WERI-Rb-1 (cell line): ENCODE measurements at regions not wholly inside any gene's neighbourhood (a gene's known extent, or its start where the extent isn't known, plus 50 kb on each side); places are given as distances from the start of the nearest gene placed in this dataset.

Experiments used
- DNase-seq: peaks from one replicate; pipeline ENCODE4 v3.0.0-alpha.2; 2020
- H3K27ac ChIP-seq: fragments of 250-450 bp; sonication (Bioruptor Pico); 2 replicates; pipeline ENCODE4 v1.5.1; 2020; ENCODE audit warnings: mild to moderate bottlenecking, moderate library complexity
- H3K27me3 ChIP-seq: fragments of 250-450 bp; sonication (Bioruptor Pico); 2 replicates; pipeline ENCODE4 v1.5.1; 2021; ENCODE audit warnings: mild to moderate bottlenecking, low read depth, moderate library complexity; ENCODE audit not compliant: insufficient read depth, severe bottlenecking
- H3K36me3 ChIP-seq: fragments of 250-450 bp; sonication (Bioruptor Pico); 2 replicates; pipeline ENCODE4 v1.5.1; 2020; ENCODE audit warnings: mild to moderate bottlenecking, moderate library complexity
- H3K4me3 ChIP-seq: 2 replicates; pipeline ENCODE4 v1.5.1; 2011; ENCODE audit warnings: low read depth, mild to moderate bottlenecking, control low read depth, low read length
- H3K9me3 ChIP-seq: fragments of 250-450 bp; sonication (Bioruptor Pico); 2 replicates; pipeline ENCODE4 v1.5.1; 2021; ENCODE audit warnings: mild to moderate bottlenecking, moderate library complexity; ENCODE audit not compliant: severe bottlenecking
- CTCF ChIP-seq: IDR thresholded peaks from 2 replicates; pipeline ENCODE4 v1.5.1; 2011; ENCODE audit warnings: low read depth, mild to moderate bottlenecking, control low read depth, inconsistent platforms, low read length

- H3K27me3 ChIP-seq, result no peaks in the 10 kb centered on the region
- H3K9me3 ChIP-seq, result no peaks in the 10 kb centered on the region
- no peak overlapping the region for H3K4me3 ChIP-seq
- no peak for TF ChIP-seq CTCF
- no peak overlapping the region for H3K27ac ChIP-seq
- no peak for DNase-seq
- no peaks in the 10 kb centered on the region for H3K36me3 ChIP-seq
Observed at GRCh38 chr4:30832639-30833038, 112.5 kb downstream of the PCDH7 start.

GRCh38 chr4:30833206-30833605 is 113.0 kb downstream of the PCDH7 start:
- no peak for TF ChIP-seq CTCF
- Histone ChIP-seq H3K27me3 (no peaks in the 10 kb centered on the region), H3K27ac (no peak overlapping the region), H3K36me3 (no peaks in the 10 kb centered on the region), H3K9me3 (no peaks in the 10 kb centered on the region), H3K4me3 (no peak overlapping the region)
- DNase-seq, result no peak

DNA sequence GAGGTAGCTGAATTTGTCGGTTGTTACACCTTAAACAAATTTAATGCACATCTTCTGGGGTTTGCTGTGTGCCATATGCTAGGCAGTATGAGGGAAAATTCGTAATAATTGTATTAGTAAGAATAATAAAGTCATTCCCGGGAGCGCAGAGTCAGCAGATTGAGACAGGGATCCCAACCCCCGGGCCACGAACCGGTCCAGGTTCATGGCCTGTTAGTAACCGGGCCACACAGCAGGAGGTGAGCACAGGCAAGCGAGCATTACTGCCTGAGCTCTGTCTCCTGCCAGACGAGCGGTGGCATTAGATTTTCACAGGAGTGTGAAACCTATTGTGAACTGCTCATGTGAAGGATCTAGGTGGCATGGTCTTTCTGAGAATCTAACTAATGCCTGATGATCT is 114.9 kb downstream of the PCDH7 start:
- H3K36me3 ChIP-seq, result no peaks in the 10 kb centered on the region
- no peaks in the 10 kb centered on the region for H3K27me3 ChIP-seq
- H3K4me3 ChIP-seq, result no peak overlapping the region
- H3K27ac ChIP-seq, result no peak overlapping the region
- no peak for TF ChIP-seq CTCF
- H3K9me3 ChIP-seq, result no peaks in the 10 kb centered on the region
- no peak for DNase-seq

GRCh38 chr4:30836231-30836630 is 116.1 kb downstream of the PCDH7 start:
- H3K4me3 ChIP-seq, result no peak overlapping the region
- no peaks in the 10 kb centered on the region for H3K27me3 ChIP-seq
- no peak for DNase-seq
- no peak for TF ChIP-seq CTCF
- H3K27ac ChIP-seq, result no peak overlapping the region
- H3K9me3 ChIP-seq, result no peaks in the 10 kb centered on the region
- H3K36me3 ChIP-seq, result no peaks in the 10 kb centered on the region

- no peak overlapping the region for H3K27ac ChIP-seq
- no peaks in the 10 kb centered on the region for H3K27me3 ChIP-seq
- H3K9me3 ChIP-seq, result no peaks in the 10 kb centered on the region
- no peak for TF ChIP-seq CTCF
- peak; percentile 53 for DNase-seq
- H3K36me3 ChIP-seq, result no peaks in the 10 kb centered on the region
- no peak overlapping the region for H3K4me3 ChIP-seq
Observed at GRCh38 chr4:30837131-30837539, 117.0 kb downstream of the PCDH7 start.

DNA sequence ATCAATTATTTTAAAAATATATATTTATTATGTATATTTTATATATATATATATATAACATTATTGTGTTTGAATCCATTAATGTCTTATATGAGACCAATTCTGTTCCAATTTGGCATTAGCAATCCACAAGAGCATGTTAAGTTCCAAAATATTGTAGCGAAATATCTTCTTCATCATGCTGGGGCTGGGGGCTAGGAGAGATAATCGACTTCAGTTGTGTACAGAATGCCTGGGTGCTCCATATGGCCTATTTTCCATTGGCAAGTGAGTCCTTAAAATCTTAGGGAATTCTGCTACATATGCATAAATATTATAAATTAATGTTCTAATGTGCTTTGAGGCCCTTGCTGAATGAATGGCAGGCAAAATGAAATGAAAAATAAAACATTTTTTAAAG is 117.7 kb downstream of the PCDH7 start:
- Histone ChIP-seq H3K36me3 (no peaks in the 10 kb centered on the region), H3K27ac (no peak overlapping the region), H3K4me3 (no peak overlapping the region), H3K27me3 (no peaks in the 10 kb centered on the region), H3K9me3 (no peaks in the 10 kb centered on the region)
- TF ChIP-seq CTCF, result no peak
- DNase-seq, result no peak
